KG1 (cell line): ENCODE measurements at regions not wholly inside any gene's neighbourhood (a gene's known extent, or its start where the extent isn't known, plus 50 kb on each side); places are given as distances from the start of the nearest gene placed in this dataset.

Source experiments
- DNase-seq: peaks from one replicate; lab custom pipeline; 2025; lab: John Stamatoyannopoulos, UW

GRCh38 chr9:95822583-95823431, 52.7 kb upstream of the ERCC6L2 start:
- DNase-seq: no peak

GRCh38 chr9:95822015-95822414, 53.5 kb upstream of the ERCC6L2 start:
- DNase-seq: no peak

- DNase-seq: no peak
Observed at GRCh38 chr9:95820074-95820473, 55.4 kb upstream of the ERCC6L2 start.

- no peak for DNase-seq
Observed at GRCh38 chr9:95819636-95820035, 55.9 kb upstream of the ERCC6L2 start.

- DNase-seq: no peak
Observed at GRCh38 chr9:95817205-95817604, 58.3 kb upstream of the ERCC6L2 start.

- no peak for DNase-seq
Observed at GRCh38 chr9:95816716-95817115, 58.8 kb upstream of the ERCC6L2 start.

GRCh38 chr9:95815961-95816360, 59.5 kb upstream of the ERCC6L2 start:
- no peak for DNase-seq

GRCh38 chr9:95815133-95815532, 60.4 kb upstream of the ERCC6L2 start:
- DNase-seq: no peak

GRCh38 chr9:95813923-95814322, 61.6 kb upstream of the ERCC6L2 start:
- DNase-seq: no peak

- no peak for DNase-seq
Observed at GRCh38 chr9:95810814-95811213, 64.7 kb upstream of the ERCC6L2 start.

- no peak for DNase-seq
Observed at GRCh38 chr9:95810133-95810532, 65.4 kb upstream of the ERCC6L2 start.

- DNase-seq: no peak
Observed at GRCh38 chr9:95809686-95810085, 65.8 kb upstream of the ERCC6L2 start.

GRCh38 chr9:95808011-95808410, 67.5 kb upstream of the ERCC6L2 start:
- no peak for DNase-seq

- no peak for DNase-seq
Observed at GRCh38 chr9:95807326-95807947, 68.1 kb upstream of the ERCC6L2 start.

- DNase-seq: no peak
Observed at GRCh38 chr9:95803197-95803596, 72.3 kb upstream of the ERCC6L2 start.

- no peak for DNase-seq
Observed at GRCh38 chr9:95801797-95802196, 73.7 kb upstream of the ERCC6L2 start.

GRCh38 chr9:95796029-95796428, 79.5 kb upstream of the ERCC6L2 start:
- DNase-seq: no peak

GRCh38 chr9:95793924-95794828, 81.3 kb upstream of the ERCC6L2 start:
- no peak for DNase-seq

- DNase-seq: no peak
Observed at GRCh38 chr9:95791695-95792094, 83.8 kb upstream of the ERCC6L2 start.

GRCh38 chr9:95791286-95791685, 84.2 kb upstream of the ERCC6L2 start:
- no peak for DNase-seq

- DNase-seq: no peak
Observed at GRCh38 chr9:95788521-95788991, 86.9 kb upstream of the ERCC6L2 start.

- no peak for DNase-seq
Observed at GRCh38 chr9:95788021-95788420, 87.5 kb upstream of the ERCC6L2 start.
